IMR-90 (cell line): ENCODE measurements at regions not wholly inside any gene's neighbourhood (a gene's known extent, or its start where the extent isn't known, plus 50 kb on each side); places are given as distances from the start of the nearest gene placed in this dataset.
A peak's percentile ranks its signal among the peaks of the same experiment; 100 is the strongest.

ENCODE experiments used
- ATAC-seq: fragments of 200-7000 bp; cut with Tn5 transposase; 2 replicates; pipeline ENCODE4 v1.9.1; 2020; ENCODE audit warnings: low read depth, mild to moderate bottlenecking, moderate library complexity
- BruUV-seq: library from RNA; stranded (reverse); fragments of 400-500 nt; replicated peaks from 2 replicates; lab custom pipeline; 2021; lab: Mats Ljungman, UMichigan
- CTCF ChIA-PET: fragments of 300-600 bp; formaldehyde crosslinking; extraction: SDS; loops from one replicate; lab custom pipeline; 2021; ENCODE audit warnings: antibody characterized with exemption; lab: Yijun Ruan, JAX
- POLR2A ChIA-PET: fragments of 300-600 bp; sonication (Branson Sonifier 250); formaldehyde crosslinking; loops from one replicate; lab custom pipeline; 2022; ENCODE audit warnings: antibody characterized with exemption; ENCODE audit not compliant: unreplicated experiment; lab: Charles Lee
- DNase-seq: peaks from one replicate; pipeline ENCODE4 v3.0.0; 2013
- H2AFZ ChIP-seq: replicated peaks from 2 replicates; pipeline ENCODE3; 2013; ENCODE audit warnings: low read length, mild to moderate bottlenecking; ENCODE audit not compliant: poor library complexity
- H2AK5ac ChIP-seq: 2 replicates; pipeline ENCODE4 v1.6.1; 2013; ENCODE audit warnings: low read depth, low read length, inconsistent platforms
- H2AK9ac ChIP-seq: replicated peaks from 2 replicates; pipeline ENCODE3; 2013; ENCODE audit warnings: mild to moderate bottlenecking, low read depth, low read length, moderate library complexity; ENCODE audit not compliant: poor library complexity
- H2BK120ac ChIP-seq: 2 replicates; pipeline ENCODE4 v1.6.1; 2013; ENCODE audit warnings: low read depth, low read length, inconsistent platforms
- H2BK15ac ChIP-seq: 3 replicates; pipeline ENCODE4 v1.6.1; 2013; ENCODE audit warnings: low read depth, low read length, inconsistent platforms
- H2BK20ac ChIP-seq: 2 replicates; pipeline ENCODE4 v1.6.1; 2013; ENCODE audit warnings: low read depth, mild to moderate bottlenecking, inconsistent platforms, low read length, moderate library complexity
- H2BK5ac ChIP-seq: 2 replicates; pipeline ENCODE4 v1.6.1; 2013; ENCODE audit warnings: mild to moderate bottlenecking, low read depth, low read length, inconsistent platforms; ENCODE audit not compliant: poor library complexity, severe bottlenecking
- H3K14ac ChIP-seq: replicated peaks from 2 replicates; pipeline ENCODE4 v1.6.1; 2013; ENCODE audit warnings: low read depth, low read length, inconsistent platforms
- H3K18ac ChIP-seq: 2 replicates; pipeline ENCODE4 v1.6.1; 2013; ENCODE audit warnings: low read depth, low read length, control low read depth
- H3K23ac ChIP-seq: 2 replicates; pipeline ENCODE4 v1.6.1; 2013; ENCODE audit warnings: low read depth, low read length, inconsistent platforms
- H3K27ac ChIP-seq: 2 replicates; pipeline ENCODE4 v1.5.1; 2013; ENCODE audit warnings: mild to moderate bottlenecking, control low read depth, low read length; ENCODE audit not compliant: insufficient read depth
- H3K27me3 ChIP-seq: 2 replicates; pipeline ENCODE4 v1.6.1; 2013; ENCODE audit warnings: low read length; ENCODE audit not compliant: control insufficient read depth, insufficient read depth
- H3K36me3 ChIP-seq: 2 replicates; pipeline ENCODE4 v1.6.1; 2013; ENCODE audit warnings: low read length, mixed read lengths; ENCODE audit not compliant: control insufficient read depth, insufficient read depth
- H3K4ac ChIP-seq: 2 replicates; pipeline ENCODE4 v1.6.1; 2013; ENCODE audit warnings: low read depth, low read length, inconsistent platforms
- H3K4me1 ChIP-seq: 2 replicates; pipeline ENCODE4 v1.6.1; 2013; ENCODE audit warnings: low read length, mixed read lengths; ENCODE audit not compliant: control insufficient read depth, insufficient read depth
- H3K4me2 ChIP-seq: 2 replicates; pipeline ENCODE4 v1.6.1; 2013; ENCODE audit warnings: low read depth, mild to moderate bottlenecking, control low read depth, low read length, moderate library complexity
- H3K4me3 ChIP-seq: 2 replicates; pipeline ENCODE4 v1.5.1; 2013; ENCODE audit warnings: low read depth, mild to moderate bottlenecking, control low read depth, low read length, moderate library complexity; ENCODE audit not compliant: insufficient read depth
- H3K56ac ChIP-seq: 2 replicates; pipeline ENCODE4 v1.6.1; 2013; ENCODE audit warnings: low read length, inconsistent platforms; ENCODE audit not compliant: insufficient read depth; ENCODE audit errors: extremely low read depth
- H3K79me1 ChIP-seq, 2 experiments: 2 replicates each; pipeline ENCODE4 v1.6.1; 2013; ENCODE audit warnings: low read length in 2 of 2, inconsistent platforms in 1 of 2, low read depth in 1 of 2
- H3K9ac ChIP-seq: 2 replicates; pipeline ENCODE4 v1.6.1; 2013; ENCODE audit warnings: low read depth, low read length, control low read depth
- H3K9me1 ChIP-seq: 2 replicates; pipeline ENCODE4 v1.6.1; 2013; ENCODE audit warnings: low read length, inconsistent platforms; ENCODE audit not compliant: insufficient read depth
- H3K9me3 ChIP-seq: 2 replicates; pipeline ENCODE4 v1.6.1; 2013; ENCODE audit warnings: low read length; ENCODE audit not compliant: control insufficient read depth, insufficient read depth
- H4K20me1 ChIP-seq: 2 replicates; pipeline ENCODE4 v1.6.1; 2013; ENCODE audit warnings: low read length, inconsistent platforms; ENCODE audit not compliant: insufficient read depth
- H4K5ac ChIP-seq: 2 replicates; pipeline ENCODE4 v1.6.1; 2013; ENCODE audit warnings: mild to moderate bottlenecking, low read depth, low read length, control low read depth
- H4K8ac ChIP-seq, 2 experiments: 2 replicates each; pipeline ENCODE4 v1.6.1; 2013; ENCODE audit warnings: low read depth in 2 of 2, low read length in 2 of 2, control low read depth in 1 of 2, inconsistent platforms in 1 of 2
- H4K91ac ChIP-seq: 2 replicates; pipeline ENCODE4 v1.6.1; 2013; ENCODE audit warnings: low read depth, low read length, inconsistent platforms; ENCODE audit not compliant: insufficient read depth
- BHLHE40 ChIP-seq: fragments of 150-350 bp; IDR thresholded peaks from 2 replicates; pipeline ENCODE4 v1.6.1; 2016; ENCODE audit warnings: mild to moderate bottlenecking, low read depth, low read length
- CEBPB ChIP-seq: IDR thresholded peaks from 2 replicates; pipeline ENCODE4 v1.6.1; 2012; ENCODE audit warnings: low read depth, low read length, improper control_type of control experiment
- CHD1 ChIP-seq: IDR thresholded peaks from 2 replicates; pipeline ENCODE4 v1.6.1; 2012; ENCODE audit warnings: low read depth, low read length, improper control_type of control experiment
- CTCF ChIP-seq: conservative IDR thresholded peaks from 2 replicates; pipeline ENCODE4 v1.5.1; 2012; ENCODE audit warnings: mild to moderate bottlenecking, low read depth, low read length, improper control_type of control experiment
- ELK1 ChIP-seq: fragments of 150-350 bp; IDR thresholded peaks from 2 replicates; pipeline ENCODE4 v1.6.1; 2016; ENCODE audit warnings: low read depth, mild to moderate bottlenecking, low read length, moderate library complexity, borderline replicate concordance
- FOS ChIP-seq: fragments of 150-350 bp; IDR thresholded peaks from 2 replicates; pipeline ENCODE4 v1.6.1; 2016; ENCODE audit warnings: low read depth, low read length
- MAFK ChIP-seq: IDR thresholded peaks from 2 replicates; pipeline ENCODE4 v1.6.1; 2012; ENCODE audit warnings: low read depth, low read length, improper control_type of control experiment
- MAZ ChIP-seq: IDR thresholded peaks from 2 replicates; pipeline ENCODE4 v1.6.1; 2012; ENCODE audit warnings: low read depth, mild to moderate bottlenecking, low read length, improper control_type of control experiment, moderate library complexity, borderline replicate concordance
- MXI1 ChIP-seq: IDR thresholded peaks from 2 replicates; pipeline ENCODE4 v1.6.1; 2012; ENCODE audit warnings: low read depth, mild to moderate bottlenecking, low read length, moderate library complexity, borderline replicate concordance
- NFE2L2 ChIP-seq: fragments of 150-350 bp; IDR thresholded peaks from 2 replicates; pipeline ENCODE4 v1.6.1; 2016; ENCODE audit warnings: low read depth, mild to moderate bottlenecking, low read length
- POLR2A ChIP-seq: IDR thresholded peaks from 2 replicates; pipeline ENCODE4 v1.6.1; 2012; ENCODE audit warnings: mild to moderate bottlenecking, low read depth, low read length
- RAD21 ChIP-seq: IDR thresholded peaks from 2 replicates; pipeline ENCODE4 v1.6.1; 2012; ENCODE audit warnings: low read length, improper control_type of control experiment
- RCOR1 ChIP-seq: IDR thresholded peaks from 2 replicates; pipeline ENCODE4 v1.6.1; 2012; ENCODE audit warnings: mild to moderate bottlenecking, low read length, improper control_type of control experiment; ENCODE audit not compliant: insufficient replicate concordance
- RFX5 ChIP-seq: IDR thresholded peaks from 2 replicates; pipeline ENCODE4 v1.8.0; 2012; ENCODE audit warnings: low read depth, mild to moderate bottlenecking, low read length, moderate library complexity
- SMC3 ChIP-seq: fragments of 150-350 bp; IDR thresholded peaks from 2 replicates; pipeline ENCODE4 v1.6.1; 2016; ENCODE audit warnings: low read depth, mild to moderate bottlenecking, antibody characterized with exemption, low read length, moderate library complexity
- USF2 ChIP-seq: fragments of 150-350 bp; IDR thresholded peaks from 2 replicates; pipeline ENCODE4 v1.6.1; 2017; ENCODE audit warnings: mild to moderate bottlenecking, antibody characterized with exemption, low read length, low read depth
- WGBS, 2 experiments: methylation state at CpG; one replicate each; pipeline versions ENCODE4 v1.1.5 to v1.1.7; 2013; ENCODE audit warnings: missing lambda C conversion rate in 2 of 2; ENCODE audit not compliant: insufficient read length in 1 of 2; ENCODE audit errors: extremely low coverage in 2 of 2; 5-methylcytosine and 5-hydroxymethylcytosine counted together
- dilution Hi-C: fragments of 300-500 bp; cut with HindIII; formaldehyde crosslinking; loops from one replicate; pipeline ENCODE4 v1.14.3; 2018; ENCODE audit warnings: low sequenced_read_pairs; ENCODE audit not compliant: unreplicated experiment
- in situ Hi-C: fragments of 300-500 bp; cut with MboI; formaldehyde crosslinking; loops from 3 replicates; pipeline ENCODE4 v1.14.3; 2019; ENCODE audit warnings: low sequenced_read_pairs, inconsistent platforms, mixed read lengths
- intact Hi-C: fragments of 100-400 bp; cut with micrococcal nuclease; formaldehyde crosslinking; loops from 2 replicates; pipeline ENCODE4 v1.10.0; 2022

- Histone ChIP-seq H3K18ac (no peak overlapping the region), H3K56ac (no peak overlapping the region), H3K4me3 (no peak overlapping the region), H2BK15ac (no peak overlapping the region), H3K79me1 (no peaks in the 10 kb centered on the region), H3K4ac (no peak overlapping the region), H2BK120ac (no peak overlapping the region), H3K9me3 (no peaks in the 10 kb centered on the region), H4K8ac (no peak overlapping the region), H4K91ac (no peak overlapping the region), H4K5ac (no peak overlapping the region), H3K27ac (no peak overlapping the region), H3K4me1 (no peaks in the 10 kb centered on the region), H2BK20ac (no peak overlapping the region), H2AK9ac (no peak overlapping the region), H2AK5ac (no peak overlapping the region), H3K23ac (no peak overlapping the region), H3K14ac (no peak overlapping the region), H3K27me3 (no peaks in the 10 kb centered on the region), H3K4me2 (no peak overlapping the region), H2AFZ (no peak overlapping the region), H3K36me3 (no peaks in the 10 kb centered on the region), H2BK5ac (no peak overlapping the region), H3K9ac (no peak overlapping the region), H3K9me1 (no peaks in the 10 kb centered on the region), H4K20me1 (no peaks in the 10 kb centered on the region)
- DNase-seq (no peak), ATAC-seq (peak; percentile 12; the same call in 1 of the 2 replicates)
- TF ChIP-seq FOS (no peak), MAFK (no peak), CHD1 (no peak), NFE2L2 (no peak), RAD21 (no peak), MAZ (no peak), RCOR1 (no peak), CEBPB (no peak), POLR2A (no peak), CTCF (no peak), MXI1 (no peak), RFX5 (no peak), BHLHE40 (no peak), USF2 (no peak), SMC3 (no peak), ELK1 (no peak)
- in situ Hi-C loops: no loop called here
- WGBS, 2 experiments: 47% methylated on average over 3 of the region's 6 CpGs; no CpG with 5 or more reads in 1 of the 2 experiments
- CTCF ChIA-PET: no interaction called here
- dilution Hi-C loops: no loop called here
- no TSS peak for BruUV-seq
- POLR2A ChIA-PET: no interaction called here
- intact Hi-C loops: no loop called here
Observed at GRCh38 chr10:64038107-64038506, 516.9 kb downstream of the REEP3 start.
